OCI-LY7 (cell line): ENCODE measurements at regions not wholly inside any gene's neighbourhood (a gene's known extent, or its start where the extent isn't known, plus 50 kb on each side); places are given as distances from the start of the nearest gene placed in this dataset.
"Not testable (repeated sequence)": the region's sequence is repeated elsewhere in the genome, so short reads cannot be mapped to it uniquely, and the experiment has no call there.

ENCODE experiments used
- EZH2phosphoT487 ChIP-seq: fragments of 200-600 bp; sonication (generic); IDR thresholded peaks from 2 replicates; pipeline ENCODE4 v1.6.1; 2018; ENCODE audit warnings: low read depth, borderline replicate concordance, mild to moderate bottlenecking, mixed run types, antibody characterized with exemption, low read length, moderate library complexity, mixed read lengths
- TF ChIP-seq, protein P1 (sequence below): fragments of 200-600 bp; sonication (generic); conservative IDR thresholded peaks from 2 replicates; pipeline ENCODE4 v1.5.1; 2014; ENCODE audit warnings: mild to moderate bottlenecking, antibody characterized with exemption, low read length, moderate library complexity, mixed read lengths

DNA sequence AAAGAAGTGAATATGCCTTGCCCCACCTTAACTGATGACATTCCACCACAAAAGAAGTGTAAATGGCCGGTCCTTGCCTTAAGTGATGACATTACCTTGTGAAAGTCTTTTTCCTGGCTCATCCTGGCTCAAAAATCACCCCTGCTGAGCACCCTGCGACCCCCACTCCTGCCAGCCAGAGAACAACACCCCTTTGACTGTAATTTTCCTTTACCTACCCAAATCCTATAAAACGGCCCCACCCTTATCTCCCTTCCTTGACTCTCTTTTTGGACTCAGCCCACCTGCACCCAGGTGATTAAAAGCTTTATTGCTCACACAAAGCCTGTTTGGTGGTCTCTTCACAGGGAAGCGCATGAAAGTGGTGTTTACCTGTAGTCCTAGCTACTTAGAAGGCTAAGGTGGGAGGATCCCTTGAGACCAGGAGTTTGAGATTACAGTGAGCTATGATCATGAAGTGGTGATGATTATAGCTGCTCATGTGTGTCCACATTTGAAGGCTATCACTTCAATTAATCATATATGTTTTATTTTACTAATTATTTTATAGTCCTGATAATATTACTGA is 985.8 kb upstream of the POT1 start:
- TF ChIP-seq, protein P1, sequence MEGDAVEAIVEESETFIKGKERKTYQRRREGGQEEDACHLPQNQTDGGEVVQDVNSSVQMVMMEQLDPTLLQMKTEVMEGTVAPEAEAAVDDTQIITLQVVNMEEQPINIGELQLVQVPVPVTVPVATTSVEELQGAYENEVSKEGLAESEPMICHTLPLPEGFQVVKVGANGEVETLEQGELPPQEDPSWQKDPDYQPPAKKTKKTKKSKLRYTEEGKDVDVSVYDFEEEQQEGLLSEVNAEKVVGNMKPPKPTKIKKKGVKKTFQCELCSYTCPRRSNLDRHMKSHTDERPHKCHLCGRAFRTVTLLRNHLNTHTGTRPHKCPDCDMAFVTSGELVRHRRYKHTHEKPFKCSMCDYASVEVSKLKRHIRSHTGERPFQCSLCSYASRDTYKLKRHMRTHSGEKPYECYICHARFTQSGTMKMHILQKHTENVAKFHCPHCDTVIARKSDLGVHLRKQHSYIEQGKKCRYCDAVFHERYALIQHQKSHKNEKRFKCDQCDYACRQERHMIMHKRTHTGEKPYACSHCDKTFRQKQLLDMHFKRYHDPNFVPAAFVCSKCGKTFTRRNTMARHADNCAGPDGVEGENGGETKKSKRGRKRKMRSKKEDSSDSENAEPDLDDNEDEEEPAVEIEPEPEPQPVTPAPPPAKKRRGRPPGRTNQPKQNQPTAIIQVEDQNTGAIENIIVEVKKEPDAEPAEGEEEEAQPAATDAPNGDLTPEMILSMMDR = not testable (repeated sequence)
- not testable (repeated sequence) for TF ChIP-seq EZH2phosphoT487
